Kidney epithelial cell (primary cell): ENCODE measurements at regions not wholly inside any gene's neighbourhood (a gene's known extent, or its start where the extent isn't known, plus 50 kb on each side); places are given as distances from the start of the nearest gene placed in this dataset.

ENCODE experiments used
- DNase-seq: peaks from one replicate; pipeline ENCODE4 v3.0.0-alpha.2; 2010; ENCODE audit warnings: low read depth
- H3K27me3 ChIP-seq: 2 replicates; pipeline ENCODE4 v1.6.0; 2011; ENCODE audit warnings: low read length; ENCODE audit not compliant: control insufficient read depth, insufficient read depth
- H3K36me3 ChIP-seq: 2 replicates; pipeline ENCODE4 v1.5.1; 2011; ENCODE audit warnings: low read length; ENCODE audit not compliant: control insufficient read depth, insufficient read depth
- H3K4me3 ChIP-seq: 2 replicates; pipeline ENCODE4 v1.5.1; 2011; ENCODE audit warnings: low read depth, mild to moderate bottlenecking, control low read depth, low read length
- CTCF ChIP-seq: IDR thresholded peaks from 2 replicates; pipeline ENCODE4 v1.5.1; 2011; ENCODE audit warnings: mild to moderate bottlenecking, moderate library complexity, low read length, control low read depth, inconsistent platforms; ENCODE audit not compliant: insufficient read depth, poor library complexity, severe bottlenecking

GRCh38 chr14:98960617-98961013 is 311.4 kb downstream of the BCL11B start:
- no peak for TF ChIP-seq CTCF
- no peak overlapping the region for H3K4me3 ChIP-seq
- no peak for DNase-seq
- no peaks in the 10 kb centered on the region for H3K36me3 ChIP-seq
- H3K27me3 ChIP-seq, result peaks cover 3% of the 10 kb centered on the region

GRCh38 chr14:98961191-98961590 is 310.8 kb downstream of the BCL11B start:
- peaks cover 3% of the 10 kb centered on the region for H3K27me3 ChIP-seq
- no peak overlapping the region for H3K4me3 ChIP-seq
- no peak for TF ChIP-seq CTCF
- no peaks in the 10 kb centered on the region for H3K36me3 ChIP-seq
- DNase-seq, result no peak

- Histone ChIP-seq H3K36me3 (no peaks in the 10 kb centered on the region), H3K27me3 (peaks cover 3% of the 10 kb centered on the region), H3K4me3 (no peak overlapping the region)
- no peak for TF ChIP-seq CTCF
- no peak for DNase-seq
Observed at GRCh38 chr14:98962118-98962517, 309.9 kb downstream of the BCL11B start.

- H3K4me3 ChIP-seq, result no peak overlapping the region
- no peak for DNase-seq
- no peaks in the 10 kb centered on the region for H3K36me3 ChIP-seq
- TF ChIP-seq CTCF, result no peak
- H3K27me3 ChIP-seq, result peaks cover 3% of the 10 kb centered on the region
Observed at GRCh38 chr14:98963610-98964009, 308.4 kb downstream of the BCL11B start.

- Histone ChIP-seq H3K27me3 (peaks cover 3% of the 10 kb centered on the region), H3K36me3 (no peaks in the 10 kb centered on the region), H3K4me3 (no peak overlapping the region)
- no peak for DNase-seq
- TF ChIP-seq CTCF, result no peak
Observed at GRCh38 chr14:98964171-98964570, 307.8 kb downstream of the BCL11B start.

GRCh38 chr14:98965076-98965475 is 306.9 kb downstream of the BCL11B start:
- TF ChIP-seq CTCF, result no peak
- peaks cover under 1% of the 10 kb centered on the region for H3K27me3 ChIP-seq
- DNase-seq, result no peak
- H3K36me3 ChIP-seq, result no peaks in the 10 kb centered on the region
- no peak overlapping the region for H3K4me3 ChIP-seq
